PC-9 (cell line): ENCODE measurements at regions not wholly inside any gene's neighbourhood (a gene's known extent, or its start where the extent isn't known, plus 50 kb on each side); places are given as distances from the start of the nearest gene placed in this dataset.

Experiments
- EZH2 ChIP-seq: fragments of 200-600 bp; sonication (generic); IDR thresholded peaks from 2 replicates; pipeline ENCODE4 v1.8.0; 2017; ENCODE audit warnings: antibody characterized with exemption, low read depth
- TF ChIP-seq, protein P1 (sequence below): fragments of 200-600 bp; sonication (generic); conservative IDR thresholded peaks from 2 replicates; pipeline ENCODE4 v1.6.1; 2017; ENCODE audit warnings: mixed run types, antibody characterized with exemption, mild to moderate bottlenecking, moderate library complexity

- TF ChIP-seq, protein P1, sequence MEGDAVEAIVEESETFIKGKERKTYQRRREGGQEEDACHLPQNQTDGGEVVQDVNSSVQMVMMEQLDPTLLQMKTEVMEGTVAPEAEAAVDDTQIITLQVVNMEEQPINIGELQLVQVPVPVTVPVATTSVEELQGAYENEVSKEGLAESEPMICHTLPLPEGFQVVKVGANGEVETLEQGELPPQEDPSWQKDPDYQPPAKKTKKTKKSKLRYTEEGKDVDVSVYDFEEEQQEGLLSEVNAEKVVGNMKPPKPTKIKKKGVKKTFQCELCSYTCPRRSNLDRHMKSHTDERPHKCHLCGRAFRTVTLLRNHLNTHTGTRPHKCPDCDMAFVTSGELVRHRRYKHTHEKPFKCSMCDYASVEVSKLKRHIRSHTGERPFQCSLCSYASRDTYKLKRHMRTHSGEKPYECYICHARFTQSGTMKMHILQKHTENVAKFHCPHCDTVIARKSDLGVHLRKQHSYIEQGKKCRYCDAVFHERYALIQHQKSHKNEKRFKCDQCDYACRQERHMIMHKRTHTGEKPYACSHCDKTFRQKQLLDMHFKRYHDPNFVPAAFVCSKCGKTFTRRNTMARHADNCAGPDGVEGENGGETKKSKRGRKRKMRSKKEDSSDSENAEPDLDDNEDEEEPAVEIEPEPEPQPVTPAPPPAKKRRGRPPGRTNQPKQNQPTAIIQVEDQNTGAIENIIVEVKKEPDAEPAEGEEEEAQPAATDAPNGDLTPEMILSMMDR = no peak
- no peak for TF ChIP-seq EZH2
Measured at GRCh38 chr11:90510839-90511238, 288.0 kb upstream of the CHORDC1 start.
